Motor neuron (in vitro differentiated cells): ENCODE measurements at regions not wholly inside any gene's neighbourhood (a gene's known extent, or its start where the extent isn't known, plus 50 kb on each side); places are given as distances from the start of the nearest gene placed in this dataset.
A peak's percentile ranks its signal among the peaks of the same experiment; 100 is the strongest.

Source experiments
- ATAC-seq, 8 experiments: fragments of 200-7000 bp; cut with Tn5 transposase; replicated peaks in 6 of 8; 2 replicates each; pipeline ENCODE4 v1.8.0; 2021; ENCODE audit warnings: mild to moderate bottlenecking in 8 of 8, moderate library complexity in 8 of 8
- H3K27ac ChIP-seq, 2 donors: fragments of 250-450 bp; sonication (Bioruptor Pico); 2 replicates each; pipeline ENCODE4 v1.9.0; 2021; ENCODE audit warnings: antibody characterized with exemption in 2 of 2, mild to moderate bottlenecking in 2 of 2, moderate library complexity in 1 of 2
- H3K4me1 ChIP-seq, 2 donors: fragments of 250-450 bp; sonication (Bioruptor Pico); replicated peaks in 1 of 2; 2 replicates each; pipeline ENCODE4 v1.6.1; 2021; ENCODE audit warnings: antibody characterized with exemption in 2 of 2, mild to moderate bottlenecking in 2 of 2, moderate library complexity in 1 of 2
- H3K4me3 ChIP-seq, 5 donors: fragments of 250-450 bp; sonication (Bioruptor Pico); 2 replicates each; pipeline ENCODE4 v1.9.0; 2021; ENCODE audit warnings: antibody characterized with exemption in 5 of 5, mild to moderate bottlenecking in 5 of 5, moderate library complexity in 4 of 5
- WGBS, 10 experiments: fragments of 450-650 bp; shearing (Covaris generic); methylation state at CpG; one replicate each; pipeline ENCODE4 v1.0.0; 2022; 5-methylcytosine and 5-hydroxymethylcytosine counted together
- in situ Hi-C, 9 experiments: fragments of 400-800 bp; cut with MboI; loops; one replicate each; pipeline ENCODE4 v1.15.0; 2021; ENCODE audit warnings: low sequenced_read_pairs in 9 of 9, low pct_unique_long_range_greater_than_20kb in 2 of 9; ENCODE audit not compliant: unreplicated experiment in 9 of 9

GRCh38 chr20:40146071-40146470 lies 543.0 kb downstream of the MAFB start:
- H3K4me1 ChIP-seq = no peaks in the 10 kb centered on the region
- in situ Hi-C loops = no loop called here
- ATAC-seq = no peak

GRCh38 chr20:40144581-40144980 lies 544.5 kb downstream of the MAFB start:
- no peak overlapping the region for H3K27ac ChIP-seq

More at GRCh38 chr20:40146071-40146470, 543.0 kb downstream of the MAFB start:
- Histone ChIP-seq H3K27ac (no peak overlapping the region), H3K4me3 (no peak overlapping the region)

DNA sequence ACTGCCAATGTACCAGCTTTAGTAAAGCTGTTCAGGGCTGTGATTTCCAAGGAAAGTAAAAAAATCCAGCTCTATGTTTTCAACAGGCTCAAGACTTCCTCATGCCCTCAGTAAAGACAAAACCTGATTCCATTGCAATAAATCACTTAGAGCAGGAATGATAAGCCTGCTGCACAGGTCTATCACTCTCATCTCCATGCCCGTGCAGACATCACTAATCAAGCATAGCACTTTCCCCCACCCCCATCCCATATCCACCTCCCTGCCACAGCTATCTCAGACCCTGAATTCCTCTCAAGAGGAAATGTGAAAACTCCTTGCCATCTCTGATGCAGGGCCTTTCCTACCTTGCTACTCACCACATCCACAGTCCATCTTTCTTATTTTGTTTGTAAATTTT lies 554.9 kb downstream of the MAFB start:
- H3K27ac ChIP-seq = no peak overlapping the region
- WGBS, 10 experiments = 60 to 100% (median 76%) methylated on average over 1 of the region's 1 CpG; no CpG with 5 or more reads in 4 of the 10 experiments
- in situ Hi-C loops = no loop called here
- no peaks in the 10 kb centered on the region for H3K4me1 ChIP-seq
- no peak overlapping the region for H3K4me3 ChIP-seq
- no peak for ATAC-seq

More at GRCh38 chr20:40144581-40144980, 544.5 kb downstream of the MAFB start:
- in situ Hi-C loops = no loop called here
- Histone ChIP-seq H3K4me1 (no peaks in the 10 kb centered on the region), H3K4me3 (no peak overlapping the region)
- ATAC-seq = peak in 2 of 8 experiments; percentile 30 to 58
- 30 to 94% (median 73%) methylated on average over 2 to 3 of the region's 4 CpGs; no CpG with 5 or more reads in 1 of the 10 experiments for WGBS, 10 experiments

DNA sequence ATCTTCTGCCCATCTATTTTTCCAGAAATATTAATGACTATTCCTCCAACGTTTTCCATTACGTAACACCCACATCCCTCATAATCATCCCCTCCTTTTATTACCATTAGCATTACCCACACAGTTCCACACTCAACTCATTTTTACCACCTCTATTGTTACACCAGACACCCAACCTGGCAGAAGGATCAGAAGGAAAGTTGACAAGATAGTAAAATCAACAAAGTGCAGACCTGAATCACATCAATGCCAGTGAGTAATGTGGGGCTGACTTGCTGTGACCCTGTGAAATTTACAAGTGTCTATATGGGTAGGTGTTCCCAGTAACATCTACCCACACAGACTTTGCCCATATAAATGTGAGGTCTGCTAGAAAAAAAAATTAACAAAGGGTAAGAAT lies 568.2 kb downstream of the MAFB start:
- Histone ChIP-seq H3K4me3 (no peak overlapping the region), H3K4me1 (no peaks in the 10 kb centered on the region), H3K27ac (no peak overlapping the region)
- ATAC-seq = no peak
- in situ Hi-C loops = no loop called here
- WGBS, 10 experiments = 0 to 100% (median 58%) methylated on average over 1 to 2 of the region's 2 CpGs; no CpG with 5 or more reads in 1 of the 10 experiments

DNA sequence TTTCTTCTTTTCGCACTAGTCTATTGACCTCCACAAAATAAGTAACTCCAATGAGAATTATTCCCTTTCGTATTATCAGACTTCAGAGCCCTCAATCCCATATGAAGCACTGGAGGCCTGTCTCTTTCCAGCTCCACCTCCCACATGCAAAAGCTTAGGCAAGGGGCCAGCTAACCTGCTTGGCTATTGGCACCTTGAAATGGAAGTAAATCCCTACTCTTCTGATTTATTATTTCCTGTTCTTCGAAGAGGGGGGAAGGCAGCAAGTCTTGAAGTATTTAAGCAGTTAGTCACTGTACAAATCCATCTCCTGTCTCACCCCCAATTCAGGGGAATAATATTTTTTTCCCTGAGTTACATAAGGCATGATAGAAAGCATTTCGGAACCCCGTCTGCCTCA lies 577.8 kb downstream of the MAFB start:
- H3K4me3 ChIP-seq = no peak overlapping the region
- ATAC-seq = no peak
- no peaks in the 10 kb centered on the region for H3K4me1 ChIP-seq
- 0 to 100% (median 85%) methylated on average over 1 to 4 of the region's 5 CpGs for WGBS, 10 experiments
- in situ Hi-C loops = no loop called here
- no peak overlapping the region for H3K27ac ChIP-seq

DNA sequence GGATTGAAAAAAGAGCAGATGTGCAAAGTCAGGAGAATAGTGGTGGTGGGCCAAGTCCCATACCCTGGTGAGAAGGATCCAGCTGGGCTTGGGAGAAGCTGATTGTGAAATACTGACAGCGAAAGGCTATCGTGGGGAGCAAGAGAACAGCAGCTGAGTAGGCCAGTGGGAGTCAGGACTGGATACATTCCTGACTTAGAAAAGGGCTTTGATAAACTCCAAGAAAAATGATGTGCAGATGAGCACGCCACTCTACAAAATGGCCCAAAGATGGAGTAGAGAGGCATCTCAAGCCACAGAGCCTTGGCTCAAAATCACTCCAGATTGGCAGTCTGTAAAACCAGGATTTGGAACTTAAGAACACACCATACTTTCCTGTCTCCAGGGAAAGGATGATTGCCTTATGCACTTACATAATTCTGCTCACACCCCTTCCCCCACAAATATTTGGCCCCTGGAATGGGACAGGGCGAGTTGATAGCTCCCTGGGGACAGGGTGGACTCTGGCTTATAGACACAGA lies 578.7 kb downstream of the MAFB start:
- Histone ChIP-seq H3K4me1 (no peaks in the 10 kb centered on the region), H3K4me3 (no peak overlapping the region), H3K27ac (no peak overlapping the region)
- in situ Hi-C loops = no loop called here
- no peak for ATAC-seq
- 23 to 100% (median 67%) methylated on average over 1 to 4 of the region's 4 CpGs; no CpG with 5 or more reads in 2 of the 10 experiments for WGBS, 10 experiments

GRCh38 chr20:40109136-40109535 lies 579.9 kb downstream of the MAFB start:
- ATAC-seq = no peak
- WGBS, 10 experiments = 21 to 100% (median 54%) methylated on average over 1 to 5 of the region's 5 CpGs; no CpG with 5 or more reads in 2 of the 10 experiments
- no peak overlapping the region for H3K4me3 ChIP-seq
- H3K4me1 ChIP-seq = no peaks in the 10 kb centered on the region
- no peak overlapping the region for H3K27ac ChIP-seq
- in situ Hi-C loops = no loop called here

DNA sequence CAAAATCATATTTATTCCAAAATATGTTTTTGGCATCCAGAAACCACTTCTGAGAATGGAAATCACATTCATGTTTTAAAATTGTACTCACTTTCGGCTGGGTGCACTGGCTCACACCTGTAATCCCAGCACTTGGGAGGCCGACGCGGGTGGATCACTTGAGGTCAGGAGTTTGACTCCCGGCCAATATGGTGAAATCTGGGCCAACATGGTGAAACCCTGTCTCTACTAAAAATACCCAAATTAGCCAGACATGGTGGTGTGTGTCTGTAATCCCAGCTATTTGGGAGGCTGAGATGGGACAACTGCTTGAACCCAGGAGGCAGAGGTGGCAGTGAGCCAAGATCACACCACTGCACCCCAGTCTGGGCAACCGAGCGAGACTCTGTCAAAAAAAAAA lies 580.7 kb downstream of the MAFB start:
- Histone ChIP-seq H3K4me3 (no peak overlapping the region), H3K27ac (no peak overlapping the region), H3K4me1 (no peaks in the 10 kb centered on the region)
- ATAC-seq = no peak
- WGBS, 10 experiments = 76 to 91% (median 84%) methylated on average over 1 to 7 of the region's 7 CpGs; no CpG with 5 or more reads in 4 of the 10 experiments
- in situ Hi-C loops = no loop called here

DNA sequence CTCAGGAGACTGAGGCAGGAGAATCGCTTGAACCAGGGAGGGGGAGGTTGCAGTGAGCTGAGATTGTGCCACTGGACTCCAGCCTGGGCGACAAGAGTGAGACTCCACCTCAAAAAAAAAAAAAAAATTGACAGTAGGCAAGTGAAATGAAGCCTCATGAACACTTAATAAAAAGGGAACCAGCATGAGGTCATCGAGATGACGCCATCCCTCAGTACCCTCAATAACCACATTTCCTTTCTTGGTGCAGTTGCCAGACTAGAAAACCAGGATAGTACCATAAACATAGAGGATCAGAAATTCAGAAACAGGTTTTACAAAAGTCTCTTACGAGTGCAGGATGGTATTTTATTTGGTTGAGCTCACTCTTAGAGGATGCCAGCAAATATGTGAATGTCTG lies 584.1 kb downstream of the MAFB start:
- in situ Hi-C loops = no loop called here
- ATAC-seq = no peak
- H3K27ac ChIP-seq = no peak overlapping the region
- 0 to 94% (median 79%) methylated on average over 1 to 5 of the region's 5 CpGs; no CpG with 5 or more reads in 1 of the 10 experiments for WGBS, 10 experiments
- H3K4me3 ChIP-seq = no peak overlapping the region
- H3K4me1 ChIP-seq = no peaks in the 10 kb centered on the region

- Histone ChIP-seq H3K4me1 (no peaks in the 10 kb centered on the region), H3K4me3 (no peak overlapping the region), H3K27ac (no peak overlapping the region)
- in situ Hi-C loops = no loop called here
- 23 to 91% (median 80%) methylated on average over 1 to 3 of the region's 3 CpGs; no CpG with 5 or more reads in 2 of the 10 experiments for WGBS, 10 experiments
- no peak for ATAC-seq
Measured at GRCh38 chr20:40103420-40103819, 585.6 kb downstream of the MAFB start.

DNA sequence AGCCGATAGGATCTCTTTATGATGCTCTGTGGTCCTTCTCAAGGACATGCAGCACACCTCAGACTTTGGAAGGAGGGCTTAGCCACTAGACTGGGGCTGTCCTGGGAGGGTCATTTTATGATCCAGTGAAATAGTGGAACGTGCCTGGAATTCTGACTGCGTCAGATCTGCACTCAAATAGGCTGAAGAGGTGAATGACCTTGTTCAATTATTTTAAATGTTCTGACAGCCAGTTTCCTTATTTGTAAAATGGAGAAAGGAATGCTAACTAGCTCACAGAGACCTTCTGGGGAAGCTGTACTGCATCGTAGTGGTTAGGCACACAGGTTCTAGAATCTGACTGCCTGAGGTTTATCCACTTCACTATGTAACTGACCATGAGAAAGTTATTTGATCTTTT lies 587.5 kb downstream of the MAFB start:
- no peaks in the 10 kb centered on the region for H3K4me1 ChIP-seq
- no peak overlapping the region for H3K4me3 ChIP-seq
- in situ Hi-C loops = no loop called here
- H3K27ac ChIP-seq = no peak overlapping the region
- peak in 3 of 8 experiments; percentile 29 to 33 (median 32) for ATAC-seq
- 0 to 83% (median 46%) methylated on average over 1 to 4 of the region's 4 CpGs; no CpG with 5 or more reads in 2 of the 10 experiments for WGBS, 10 experiments

DNA sequence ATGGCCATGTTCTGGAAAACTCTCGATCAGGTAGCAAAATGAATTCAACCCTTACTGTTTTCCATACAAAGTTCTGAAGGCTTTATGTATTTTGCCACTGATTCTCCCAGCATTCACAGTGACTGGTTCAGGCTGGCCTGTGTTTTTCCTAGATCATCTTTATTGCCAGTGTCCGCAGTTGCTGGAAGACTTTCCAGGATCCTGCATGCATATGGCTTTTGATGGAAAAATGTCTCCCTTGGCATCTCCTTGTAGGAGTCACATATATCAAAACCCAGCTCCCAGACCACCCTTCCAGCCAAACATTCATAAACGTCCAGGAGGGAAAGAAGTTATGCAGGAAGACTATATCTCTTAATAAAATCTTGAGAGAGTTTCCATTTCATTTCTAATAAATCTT lies 588.8 kb downstream of the MAFB start:
- no peak overlapping the region for H3K27ac ChIP-seq
- no peak for ATAC-seq
- in situ Hi-C loops = no loop called here
- H3K4me1 ChIP-seq = no peaks in the 10 kb centered on the region
- no peak overlapping the region for H3K4me3 ChIP-seq
- WGBS, 10 experiments = 11 to 75% (median 55%) methylated on average over 1 to 3 of the region's 3 CpGs; no CpG with 5 or more reads in 1 of the 10 experiments

- 20 to 67% (median 37%) methylated on average over 1 to 2 of the region's 2 CpGs; no CpG with 5 or more reads in 2 of the 10 experiments for WGBS, 10 experiments
- in situ Hi-C loops = no loop called here
- ATAC-seq = no peak
- Histone ChIP-seq H3K4me3 (no peak overlapping the region), H3K27ac (no peak overlapping the region), H3K4me1 (no peaks in the 10 kb centered on the region)
Measured at GRCh38 chr20:40090236-40090635, 598.8 kb downstream of the MAFB start.

DNA sequence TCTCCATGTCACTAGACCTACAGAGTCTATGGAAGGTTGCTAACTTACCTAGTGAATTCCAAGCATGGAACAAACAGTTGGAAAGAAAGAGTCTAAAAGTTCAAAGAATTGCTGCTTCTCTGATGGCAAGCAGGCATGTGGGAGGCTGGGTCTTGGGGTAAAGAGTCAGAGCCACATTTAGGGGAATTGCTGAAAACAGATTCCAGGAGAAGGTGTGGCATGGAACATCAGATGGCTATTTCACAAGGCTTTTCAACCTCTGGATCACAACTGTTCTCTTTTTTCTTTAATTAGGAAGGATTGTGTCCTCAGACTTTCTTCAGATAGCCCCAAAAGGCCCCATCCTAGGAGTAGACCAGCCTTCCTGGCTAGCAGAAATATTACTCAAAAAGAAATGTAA lies 601.5 kb downstream of the MAFB start:
- Histone ChIP-seq H3K27ac (no peak overlapping the region), H3K4me3 (no peak overlapping the region), H3K4me1 (no peaks in the 10 kb centered on the region)
- ATAC-seq = no peak
- in situ Hi-C loops = no loop called here
